Fibroblast of lung (primary cell): ENCODE measurements at regions not wholly inside any gene's neighbourhood (a gene's known extent, or its start where the extent isn't known, plus 50 kb on each side); places are given as distances from the start of the nearest gene placed in this dataset.

Experiments used
- DNase-seq, 2 donors: peaks; one replicate each; pipeline versions ENCODE4 v3.0.0 to v3.0.0-alpha.2; 2010; ENCODE audit warnings: low read depth in 2 of 2
- H2AFZ ChIP-seq: 2 replicates; pipeline ENCODE4 v1.5.1; 2012; ENCODE audit warnings: low read length, control low read depth, inconsistent platforms
- H3K27ac ChIP-seq: 2 replicates; pipeline ENCODE4 v1.5.1; 2011; ENCODE audit warnings: low read length, control low read depth; ENCODE audit not compliant: insufficient read depth
- H3K27me3 ChIP-seq: 2 replicates; pipeline ENCODE4 v1.5.1; 2011; ENCODE audit warnings: mild to moderate bottlenecking, low read length; ENCODE audit not compliant: control insufficient read depth, insufficient read depth
- H3K36me3 ChIP-seq: 2 replicates; pipeline ENCODE4 v1.5.1; 2011; ENCODE audit warnings: low read length; ENCODE audit not compliant: control insufficient read depth, insufficient read depth
- H3K4me1 ChIP-seq: 2 replicates; pipeline ENCODE4 v1.5.1; 2011; ENCODE audit warnings: low read length; ENCODE audit not compliant: control insufficient read depth, insufficient read depth; ENCODE audit errors: extremely low read depth
- H3K4me2 ChIP-seq: 2 replicates; pipeline ENCODE4 v1.5.1; 2011; ENCODE audit warnings: low read length, control low read depth; ENCODE audit not compliant: insufficient read depth; ENCODE audit errors: extremely low read depth
- H3K4me3 ChIP-seq, 4 experiments: fragments of 200-600 bp in 1 of 4; sonication (generic) in 1 of 4; replicated peaks in 1 of 4; 2 replicates each; pipeline ENCODE4 v1.5.1; 2011 to 2016; ENCODE audit warnings: low read length in 4 of 4, low read depth in 3 of 4, mild to moderate bottlenecking in 3 of 4, control low read depth in 2 of 4, inconsistent platforms in 1 of 4, mixed read lengths in 1 of 4; ENCODE audit not compliant: insufficient read depth in 1 of 4; ENCODE audit errors: control extremely low read depth in 1 of 4
- H3K79me2 ChIP-seq: 2 replicates; pipeline ENCODE4 v1.5.1; 2012; ENCODE audit warnings: mild to moderate bottlenecking, low read length, inconsistent platforms; ENCODE audit not compliant: control insufficient read depth, insufficient read depth
- H3K9ac ChIP-seq: 2 replicates; pipeline ENCODE4 v1.5.1; 2011; ENCODE audit warnings: mild to moderate bottlenecking, low read length, control low read depth; ENCODE audit not compliant: insufficient read depth
- H3K9me3 ChIP-seq: 2 replicates; pipeline ENCODE4 v1.5.1; 2012; ENCODE audit warnings: low read depth, low read length; ENCODE audit not compliant: control insufficient read depth, insufficient read depth
- H4K20me1 ChIP-seq: 2 replicates; pipeline ENCODE4 v1.5.1; 2011; ENCODE audit warnings: low read length; ENCODE audit not compliant: control insufficient read depth, insufficient read depth; ENCODE audit errors: extremely low read depth
- EZH2 ChIP-seq: IDR thresholded peaks from 2 replicates; pipeline ENCODE4 v1.5.1; 2012; ENCODE audit warnings: low read length, control low read depth, mild to moderate bottlenecking; ENCODE audit errors: missing control alignments
- TF ChIP-seq, protein P1 (sequence below), 2 donors: IDR thresholded peaks in 1 of 2; conservative IDR thresholded peaks in 1 of 2; 1 replicate in 1 of 2; 2 replicates in 1 of 2; pipeline ENCODE4 v1.5.1; 2011 to 2012; ENCODE audit warnings: low read length in 2 of 2, control low read depth in 1 of 2, inconsistent platforms in 1 of 2, low read depth in 1 of 2, mild to moderate bottlenecking in 1 of 2

DNA sequence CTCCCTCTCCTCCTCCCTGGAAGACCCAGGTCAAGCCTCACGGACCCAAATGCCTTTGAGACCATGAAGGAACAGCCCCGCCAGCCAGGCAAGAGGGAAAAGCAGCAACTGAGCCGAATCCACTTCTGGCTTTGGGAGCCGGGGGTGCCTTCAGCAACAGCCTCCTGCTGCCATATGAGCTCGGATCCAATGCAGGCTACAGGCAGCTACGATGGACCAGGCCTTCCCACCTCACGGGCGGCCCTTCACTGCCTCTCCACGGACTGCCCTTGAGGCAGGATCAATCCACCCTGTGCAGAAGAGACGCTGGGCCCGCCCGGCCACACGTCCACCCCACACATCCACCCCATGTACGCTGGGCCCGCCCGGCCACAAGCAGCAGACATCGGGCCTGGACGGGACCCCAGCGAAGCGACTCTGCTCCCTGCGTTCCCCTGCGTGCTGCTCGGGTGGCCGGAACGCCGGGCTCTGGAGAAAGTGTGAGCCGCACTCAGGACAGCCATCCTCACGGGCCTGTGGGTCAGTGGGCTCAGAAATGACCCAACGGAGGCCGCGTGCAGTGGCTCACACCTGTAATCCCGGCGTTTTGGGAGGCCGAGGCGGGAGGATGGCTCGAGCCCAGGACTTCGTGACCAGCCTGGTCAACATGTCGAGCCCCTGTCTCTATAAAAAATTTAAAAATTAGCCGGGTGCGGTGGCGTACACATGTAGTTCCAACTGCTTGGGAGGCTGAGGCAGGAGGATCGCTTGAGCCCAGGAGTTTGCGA is 82.0 kb downstream of the FOXL3 start:
- H3K36me3 ChIP-seq, result no peaks in the 10 kb centered on the region
- no peaks in the 10 kb centered on the region for H3K27me3 ChIP-seq
- no peak for DNase-seq
- no peak overlapping the region for H3K4me3 ChIP-seq
- H3K9ac ChIP-seq, result no peak overlapping the region
- no peaks in the 10 kb centered on the region for H4K20me1 ChIP-seq
- no peak overlapping the region for H2AFZ ChIP-seq
- TF ChIP-seq, protein P1, sequence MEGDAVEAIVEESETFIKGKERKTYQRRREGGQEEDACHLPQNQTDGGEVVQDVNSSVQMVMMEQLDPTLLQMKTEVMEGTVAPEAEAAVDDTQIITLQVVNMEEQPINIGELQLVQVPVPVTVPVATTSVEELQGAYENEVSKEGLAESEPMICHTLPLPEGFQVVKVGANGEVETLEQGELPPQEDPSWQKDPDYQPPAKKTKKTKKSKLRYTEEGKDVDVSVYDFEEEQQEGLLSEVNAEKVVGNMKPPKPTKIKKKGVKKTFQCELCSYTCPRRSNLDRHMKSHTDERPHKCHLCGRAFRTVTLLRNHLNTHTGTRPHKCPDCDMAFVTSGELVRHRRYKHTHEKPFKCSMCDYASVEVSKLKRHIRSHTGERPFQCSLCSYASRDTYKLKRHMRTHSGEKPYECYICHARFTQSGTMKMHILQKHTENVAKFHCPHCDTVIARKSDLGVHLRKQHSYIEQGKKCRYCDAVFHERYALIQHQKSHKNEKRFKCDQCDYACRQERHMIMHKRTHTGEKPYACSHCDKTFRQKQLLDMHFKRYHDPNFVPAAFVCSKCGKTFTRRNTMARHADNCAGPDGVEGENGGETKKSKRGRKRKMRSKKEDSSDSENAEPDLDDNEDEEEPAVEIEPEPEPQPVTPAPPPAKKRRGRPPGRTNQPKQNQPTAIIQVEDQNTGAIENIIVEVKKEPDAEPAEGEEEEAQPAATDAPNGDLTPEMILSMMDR (conservative IDR thresholded peaks at IDR 0.05 in 1 of 2, IDR thresholded peaks at IDR 0.05 in 1 of 2; ENCODE audit: low read depth in 1 of 2, low read length in 2 of 2), result no peak
- no peak for TF ChIP-seq EZH2
- no peak overlapping the region for H3K27ac ChIP-seq
- no peaks in the 10 kb centered on the region for H3K79me2 ChIP-seq
- no peaks in the 10 kb centered on the region for H3K9me3 ChIP-seq
- no peak overlapping the region for H3K4me2 ChIP-seq
- H3K4me1 ChIP-seq, result no peaks in the 10 kb centered on the region

DNA sequence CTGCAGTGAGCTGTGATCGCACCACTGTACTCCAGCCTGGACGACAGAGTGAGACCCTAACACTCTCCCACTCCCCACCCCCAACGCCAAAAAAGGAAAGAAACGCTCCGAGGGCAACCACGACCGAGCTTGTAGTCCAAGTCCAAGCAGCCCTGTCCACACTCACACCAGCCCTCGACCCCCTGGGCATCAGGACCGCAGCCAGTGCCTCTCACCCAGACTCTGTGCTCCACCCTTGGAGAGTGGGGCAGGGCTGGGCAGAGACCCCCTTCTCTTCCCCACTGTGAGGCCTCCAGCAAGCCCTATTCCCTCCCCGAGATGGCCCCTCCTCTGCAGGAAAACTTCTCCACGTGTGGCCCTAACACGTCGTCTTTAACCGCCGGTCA is 82.6 kb downstream of the FOXL3 start:
- Histone ChIP-seq H3K4me3 (no peak overlapping the region), H4K20me1 (no peaks in the 10 kb centered on the region), H3K4me2 (no peak overlapping the region), H3K9ac (no peak overlapping the region), H3K36me3 (no peaks in the 10 kb centered on the region), H3K9me3 (no peaks in the 10 kb centered on the region), H3K27ac (no peak overlapping the region), H3K79me2 (no peaks in the 10 kb centered on the region), H3K4me1 (no peaks in the 10 kb centered on the region), H3K27me3 (no peaks in the 10 kb centered on the region), H2AFZ (no peak overlapping the region)
- DNase-seq, result no peak
- TF ChIP-seq EZH2, result no peak
- TF ChIP-seq, protein P1 (conservative IDR thresholded peaks at IDR 0.05 in 1 of 2, IDR thresholded peaks at IDR 0.05 in 1 of 2; ENCODE audit: low read depth in 1 of 2, low read length in 2 of 2), result no peak

DNA sequence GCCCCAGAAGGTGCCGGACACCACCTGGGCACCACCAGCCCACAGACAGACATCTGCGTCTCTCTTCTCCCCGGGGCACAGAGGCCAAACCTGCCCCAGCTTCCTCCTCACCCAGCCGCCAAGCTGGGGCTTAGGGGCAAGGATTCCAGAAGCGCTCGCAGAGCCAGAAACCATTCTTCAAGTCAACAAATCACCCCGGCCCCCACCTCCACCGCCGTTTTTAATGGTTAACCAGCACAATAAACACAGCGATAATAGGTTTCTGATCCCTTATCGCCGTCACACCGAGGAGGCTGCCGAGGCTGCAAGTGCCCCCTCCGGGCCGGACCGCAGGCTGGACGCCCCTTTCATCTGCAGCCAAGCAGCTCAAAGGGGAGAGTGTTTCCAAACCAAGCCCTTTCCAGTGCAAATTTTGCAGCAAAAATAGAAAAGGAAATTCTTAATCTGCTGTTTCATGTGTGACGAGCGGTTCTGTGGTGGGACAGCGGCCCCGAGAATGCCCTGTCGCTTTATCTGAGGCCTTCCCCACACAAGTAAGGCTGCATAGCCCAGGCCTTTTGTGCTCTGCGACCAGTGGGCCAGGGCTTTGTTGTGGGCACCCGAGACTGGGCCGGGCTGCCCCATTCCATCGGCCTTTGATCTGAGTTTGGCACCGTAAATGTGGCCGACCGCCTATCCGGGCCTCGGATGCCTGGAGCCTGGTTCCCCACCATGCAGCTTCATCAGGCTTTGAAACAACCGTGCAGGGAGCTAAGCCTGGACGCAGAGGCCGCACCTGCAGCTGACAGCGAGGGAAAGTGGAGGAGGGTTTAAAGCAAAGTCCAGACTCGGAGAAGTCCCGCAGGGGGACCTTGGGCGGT is 83.2 kb downstream of the FOXL3 start:
- Histone ChIP-seq H2AFZ (no peak overlapping the region), H3K27ac (no peak overlapping the region), H3K4me3 (no peak overlapping the region), H3K9ac (no peak overlapping the region), H3K36me3 (no peaks in the 10 kb centered on the region), H4K20me1 (no peaks in the 10 kb centered on the region), H3K27me3 (no peaks in the 10 kb centered on the region), H3K4me1 (no peaks in the 10 kb centered on the region), H3K79me2 (no peaks in the 10 kb centered on the region), H3K9me3 (no peaks in the 10 kb centered on the region), H3K4me2 (no peak overlapping the region)
- peak in 1 of 2 donors; percentile 18 for DNase-seq
- TF ChIP-seq, protein P1 (conservative IDR thresholded peaks at IDR 0.05 in 1 of 2, IDR thresholded peaks at IDR 0.05 in 1 of 2; ENCODE audit: low read depth in 1 of 2, low read length in 2 of 2), result no peak
- TF ChIP-seq EZH2, result no peak
